ENCODE measurements at regions not wholly inside any gene's neighbourhood (a gene's known extent, or its start where the extent isn't known, plus 50 kb on each side); places are given as distances from the start of the nearest gene placed in this dataset.
"Not testable (repeated sequence)": the region's sequence is repeated elsewhere in the genome, so short reads cannot be mapped to it uniquely, and the experiment has no call there.

DNA sequence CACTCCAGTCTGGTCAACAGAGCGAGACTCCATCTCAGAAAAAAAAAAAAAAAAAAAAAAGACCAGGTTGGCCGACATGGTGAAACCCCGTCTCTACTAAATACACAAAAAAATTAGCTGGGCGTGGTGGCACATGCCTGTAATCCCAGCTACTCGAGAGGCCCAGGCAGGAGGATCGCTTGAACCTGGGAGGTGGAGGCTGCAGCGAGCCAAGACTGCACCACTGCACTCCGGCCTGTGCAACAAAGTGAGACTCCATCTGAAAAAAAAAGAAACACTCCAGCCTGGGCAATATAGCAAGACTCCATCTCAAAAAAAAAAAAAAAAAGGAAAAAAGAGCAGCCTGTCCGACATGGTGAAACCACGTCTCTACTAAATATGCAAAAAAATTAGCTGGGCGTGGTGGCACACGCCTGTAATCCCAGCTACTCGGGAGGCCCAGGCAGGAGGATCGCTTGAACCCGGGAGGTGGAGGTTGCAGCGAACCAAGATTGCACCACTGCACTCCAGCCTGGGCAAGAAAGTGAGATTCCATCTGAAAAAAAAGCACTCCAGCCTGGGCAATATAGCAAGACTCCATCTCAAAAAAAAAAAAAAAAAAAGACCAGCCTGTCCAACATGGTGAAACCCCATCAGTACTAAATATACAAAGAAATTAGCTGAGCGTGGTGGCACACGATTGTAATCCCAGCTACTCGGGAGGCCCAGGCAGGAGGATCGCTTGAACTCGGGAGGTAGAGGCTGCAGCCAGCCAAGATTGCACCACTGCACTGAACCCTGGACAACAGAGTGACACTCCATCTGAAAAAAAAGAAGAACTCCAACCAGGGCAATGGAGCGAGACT lies 343.3 kb upstream of the PLGLB2 start:
- TF ChIP-seq, protein P1, sequence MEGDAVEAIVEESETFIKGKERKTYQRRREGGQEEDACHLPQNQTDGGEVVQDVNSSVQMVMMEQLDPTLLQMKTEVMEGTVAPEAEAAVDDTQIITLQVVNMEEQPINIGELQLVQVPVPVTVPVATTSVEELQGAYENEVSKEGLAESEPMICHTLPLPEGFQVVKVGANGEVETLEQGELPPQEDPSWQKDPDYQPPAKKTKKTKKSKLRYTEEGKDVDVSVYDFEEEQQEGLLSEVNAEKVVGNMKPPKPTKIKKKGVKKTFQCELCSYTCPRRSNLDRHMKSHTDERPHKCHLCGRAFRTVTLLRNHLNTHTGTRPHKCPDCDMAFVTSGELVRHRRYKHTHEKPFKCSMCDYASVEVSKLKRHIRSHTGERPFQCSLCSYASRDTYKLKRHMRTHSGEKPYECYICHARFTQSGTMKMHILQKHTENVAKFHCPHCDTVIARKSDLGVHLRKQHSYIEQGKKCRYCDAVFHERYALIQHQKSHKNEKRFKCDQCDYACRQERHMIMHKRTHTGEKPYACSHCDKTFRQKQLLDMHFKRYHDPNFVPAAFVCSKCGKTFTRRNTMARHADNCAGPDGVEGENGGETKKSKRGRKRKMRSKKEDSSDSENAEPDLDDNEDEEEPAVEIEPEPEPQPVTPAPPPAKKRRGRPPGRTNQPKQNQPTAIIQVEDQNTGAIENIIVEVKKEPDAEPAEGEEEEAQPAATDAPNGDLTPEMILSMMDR (conservative IDR thresholded peaks at IDR 0.05; ENCODE audit: low read depth, low read length) = not testable (repeated sequence)
- TF ChIP-seq EZH2 (IDR thresholded peaks at IDR 0.05; ENCODE audit: low read length, unreplicated experiment) = not testable (repeated sequence)

Measured in PC-3 (cell line).